ENCODE measurements at regions not wholly inside any gene's neighbourhood (a gene's known extent, or its start where the extent isn't known, plus 50 kb on each side); places are given as distances from the start of the nearest gene placed in this dataset.
"Not testable (repeated sequence)": the region's sequence is repeated elsewhere in the genome, so short reads cannot be mapped to it uniquely, and the experiment has no call there.

DNA sequence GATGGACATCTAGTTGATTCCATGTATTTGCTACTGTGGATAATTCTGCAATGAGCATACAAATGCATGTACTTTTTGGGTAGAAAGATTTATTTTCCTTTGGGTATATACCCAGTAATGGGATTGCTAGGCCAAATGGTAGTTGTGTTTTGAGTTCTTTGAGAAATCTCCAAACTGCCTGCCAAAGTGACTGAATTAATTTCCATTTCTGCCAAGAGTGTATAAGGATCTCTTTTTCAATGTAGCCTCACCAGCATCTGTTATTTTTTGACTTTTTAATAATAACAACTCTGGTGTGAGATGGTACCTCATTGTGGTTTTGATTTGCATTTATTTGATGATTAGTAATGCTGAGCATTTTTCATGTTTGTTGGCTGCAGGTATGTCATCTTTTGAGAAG is 435.0 kb upstream of the CBLB start:
- no peaks in the 10 kb centered on the region for H3K27me3 ChIP-seq (ENCODE audit: insufficient read depth, low read length, poor library complexity)
- TF ChIP-seq, protein P1, sequence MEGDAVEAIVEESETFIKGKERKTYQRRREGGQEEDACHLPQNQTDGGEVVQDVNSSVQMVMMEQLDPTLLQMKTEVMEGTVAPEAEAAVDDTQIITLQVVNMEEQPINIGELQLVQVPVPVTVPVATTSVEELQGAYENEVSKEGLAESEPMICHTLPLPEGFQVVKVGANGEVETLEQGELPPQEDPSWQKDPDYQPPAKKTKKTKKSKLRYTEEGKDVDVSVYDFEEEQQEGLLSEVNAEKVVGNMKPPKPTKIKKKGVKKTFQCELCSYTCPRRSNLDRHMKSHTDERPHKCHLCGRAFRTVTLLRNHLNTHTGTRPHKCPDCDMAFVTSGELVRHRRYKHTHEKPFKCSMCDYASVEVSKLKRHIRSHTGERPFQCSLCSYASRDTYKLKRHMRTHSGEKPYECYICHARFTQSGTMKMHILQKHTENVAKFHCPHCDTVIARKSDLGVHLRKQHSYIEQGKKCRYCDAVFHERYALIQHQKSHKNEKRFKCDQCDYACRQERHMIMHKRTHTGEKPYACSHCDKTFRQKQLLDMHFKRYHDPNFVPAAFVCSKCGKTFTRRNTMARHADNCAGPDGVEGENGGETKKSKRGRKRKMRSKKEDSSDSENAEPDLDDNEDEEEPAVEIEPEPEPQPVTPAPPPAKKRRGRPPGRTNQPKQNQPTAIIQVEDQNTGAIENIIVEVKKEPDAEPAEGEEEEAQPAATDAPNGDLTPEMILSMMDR (IDR thresholded peaks at IDR 0.05; ENCODE audit: borderline replicate concordance, extremely low read depth, low read length, poor library complexity, severe bottlenecking) = no peak
- no peak for TF ChIP-seq EZH2 (IDR thresholded peaks at IDR 0.05; ENCODE audit: borderline replicate concordance, low read depth, low read length, severe bottlenecking)
- no peak overlapping the region for H3K4me2 ChIP-seq (ENCODE audit: insufficient read depth, low read length)
- H3K4me1 ChIP-seq (ENCODE audit: insufficient read depth, low read length) = peaks cover 25% of the 10 kb centered on the region
- no peaks in the 10 kb centered on the region for H3K79me2 ChIP-seq (ENCODE audit: insufficient read depth, low read length)
- no peak for DNase-seq
- no peak overlapping the region for H2AFZ ChIP-seq (ENCODE audit: low read depth, low read length)
- H3K4me3 ChIP-seq (ENCODE audit: low read depth in 1 of 2, low read length in 2 of 2) = no peak overlapping the region
- H4K20me1 ChIP-seq (ENCODE audit: insufficient read depth, low read length) = no peaks in the 10 kb centered on the region
- no peaks in the 10 kb centered on the region for H3K9me3 ChIP-seq (ENCODE audit: insufficient read depth, low read length, severe bottlenecking)
- no peaks in the 10 kb centered on the region for H3K36me3 ChIP-seq (ENCODE audit: insufficient read depth, low read length)
- no peak overlapping the region for H3K9ac ChIP-seq (ENCODE audit: low read depth, low read length)
- peak overlapping the region; percentile 76; the same call in 1 of the 2 replicates for H3K27ac ChIP-seq (ENCODE audit: low read length)
- no peak for ATAC-seq (ENCODE audit: insufficient read depth, low read depth)

DNA sequence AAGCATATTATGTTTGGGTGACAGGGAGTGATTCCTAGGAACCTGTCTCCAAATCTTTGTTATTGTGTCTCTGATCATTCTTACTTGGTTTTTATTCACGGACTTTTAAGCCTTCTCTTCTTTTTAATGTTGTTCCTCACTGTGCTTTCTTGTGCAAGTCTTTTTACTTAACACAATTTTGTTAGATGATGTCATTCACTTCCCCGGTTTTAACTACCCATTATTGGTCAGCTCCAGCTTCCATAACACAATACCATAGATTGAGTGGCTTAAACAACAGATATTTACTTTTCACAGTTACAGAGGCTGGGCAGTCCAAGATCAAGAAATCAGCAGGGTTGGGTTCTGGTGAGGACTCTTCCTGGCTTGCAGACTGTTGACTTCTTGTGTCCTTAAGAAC is 436.3 kb upstream of the CBLB start:
- Histone ChIP-seq H4K20me1 (ENCODE audit: insufficient read depth, low read length) (no peaks in the 10 kb centered on the region), H3K36me3 (ENCODE audit: insufficient read depth, low read length) (no peaks in the 10 kb centered on the region), H3K27ac (ENCODE audit: low read length) (no peak overlapping the region), H3K27me3 (ENCODE audit: insufficient read depth, low read length, poor library complexity) (no peaks in the 10 kb centered on the region), H3K9me3 (ENCODE audit: insufficient read depth, low read length, severe bottlenecking) (no peaks in the 10 kb centered on the region), H3K79me2 (ENCODE audit: insufficient read depth, low read length) (no peaks in the 10 kb centered on the region), H3K4me1 (ENCODE audit: insufficient read depth, low read length) (peaks cover 25% of the 10 kb centered on the region), H3K4me2 (ENCODE audit: insufficient read depth, low read length) (no peak overlapping the region), H2AFZ (ENCODE audit: low read depth, low read length) (no peak overlapping the region), H3K9ac (ENCODE audit: low read depth, low read length) (no peak overlapping the region), H3K4me3 (ENCODE audit: low read depth in 1 of 2, low read length in 2 of 2) (no peak overlapping the region)
- DNase-seq = no peak
- TF ChIP-seq, protein P1 (IDR thresholded peaks at IDR 0.05; ENCODE audit: borderline replicate concordance, extremely low read depth, low read length, poor library complexity, severe bottlenecking) = no peak
- no peak for TF ChIP-seq EZH2 (IDR thresholded peaks at IDR 0.05; ENCODE audit: borderline replicate concordance, low read depth, low read length, severe bottlenecking)
- ATAC-seq (ENCODE audit: insufficient read depth, low read depth) = no peak

DNA sequence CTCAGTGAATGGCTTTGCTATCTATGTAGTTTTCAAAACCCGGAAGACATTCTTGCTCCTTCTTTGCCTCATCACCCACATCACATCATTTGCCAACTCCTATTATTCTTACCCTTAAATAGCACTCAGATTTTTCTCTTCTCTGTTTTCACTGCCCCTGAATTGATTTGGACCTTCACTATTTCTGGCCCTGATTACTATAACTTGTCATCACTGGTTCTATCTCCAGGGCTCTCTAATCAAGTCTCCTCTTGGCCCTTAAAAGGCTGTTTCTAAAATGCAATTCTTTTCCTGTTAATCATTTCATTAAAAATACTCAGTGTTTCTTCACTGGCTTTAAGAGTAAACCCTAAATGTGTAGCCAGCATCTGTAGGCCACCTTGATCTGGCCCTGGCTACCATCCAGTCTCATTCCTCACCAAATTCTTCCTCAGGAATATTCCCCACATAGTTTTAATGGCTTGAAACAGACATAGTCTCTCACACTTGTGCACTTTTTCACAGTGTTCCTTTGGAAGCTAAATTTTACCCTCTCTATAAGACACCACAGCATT is 437.1 kb upstream of the CBLB start:
- no peak for TF ChIP-seq EZH2 (IDR thresholded peaks at IDR 0.05; ENCODE audit: borderline replicate concordance, low read depth, low read length, severe bottlenecking)
- TF ChIP-seq, protein P1 (IDR thresholded peaks at IDR 0.05; ENCODE audit: borderline replicate concordance, extremely low read depth, low read length, poor library complexity, severe bottlenecking) = no peak
- DNase-seq (no peak), ATAC-seq (ENCODE audit: insufficient read depth, low read depth) (no peak)
- H2AFZ ChIP-seq (ENCODE audit: low read depth, low read length) = no peak overlapping the region
- H3K4me1 ChIP-seq (ENCODE audit: insufficient read depth, low read length) = peaks cover 25% of the 10 kb centered on the region
- H3K79me2 ChIP-seq (ENCODE audit: insufficient read depth, low read length) = no peaks in the 10 kb centered on the region
- H3K9me3 ChIP-seq (ENCODE audit: insufficient read depth, low read length, severe bottlenecking) = no peaks in the 10 kb centered on the region
- H3K36me3 ChIP-seq (ENCODE audit: insufficient read depth, low read length) = no peaks in the 10 kb centered on the region
- no peak overlapping the region for H3K4me3 ChIP-seq (ENCODE audit: low read depth in 1 of 2, low read length in 2 of 2)
- H3K27ac ChIP-seq (ENCODE audit: low read length) = no peak overlapping the region
- no peak overlapping the region for H3K4me2 ChIP-seq (ENCODE audit: insufficient read depth, low read length)
- H3K9ac ChIP-seq (ENCODE audit: low read depth, low read length) = no peak overlapping the region
- H4K20me1 ChIP-seq (ENCODE audit: insufficient read depth, low read length) = no peaks in the 10 kb centered on the region
- H3K27me3 ChIP-seq (ENCODE audit: insufficient read depth, low read length, poor library complexity) = no peaks in the 10 kb centered on the region

DNA sequence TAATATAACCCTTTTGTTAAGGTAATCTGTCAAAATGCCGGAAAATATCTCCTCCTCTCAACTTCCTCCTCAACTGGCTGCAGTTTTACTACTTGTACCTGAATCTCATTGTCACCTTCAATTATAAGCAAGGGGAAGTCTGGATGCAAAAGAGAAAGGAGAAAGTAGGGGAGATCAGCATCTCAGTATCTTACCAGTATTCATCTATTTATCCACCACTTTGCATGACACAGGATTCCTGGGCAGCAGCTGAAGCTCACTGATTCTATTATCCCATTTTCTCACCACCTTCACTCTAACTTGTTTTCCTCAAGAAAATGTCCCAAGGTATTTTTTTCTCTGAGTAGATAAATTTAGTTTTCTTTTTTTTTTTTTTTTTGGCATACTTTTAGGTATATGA is 440.5 kb upstream of the CBLB start:
- no peaks in the 10 kb centered on the region for H3K79me2 ChIP-seq (ENCODE audit: insufficient read depth, low read length)
- no peak overlapping the region for H3K9ac ChIP-seq (ENCODE audit: low read depth, low read length)
- no peaks in the 10 kb centered on the region for H4K20me1 ChIP-seq (ENCODE audit: insufficient read depth, low read length)
- H3K9me3 ChIP-seq (ENCODE audit: insufficient read depth, low read length, severe bottlenecking) = no peaks in the 10 kb centered on the region
- no peak overlapping the region for H2AFZ ChIP-seq (ENCODE audit: low read depth, low read length)
- DNase-seq (no peak), ATAC-seq (ENCODE audit: insufficient read depth, low read depth) (no peak)
- H3K4me1 ChIP-seq (ENCODE audit: insufficient read depth, low read length) = no peaks in the 10 kb centered on the region
- H3K27ac ChIP-seq (ENCODE audit: low read length) = no peak overlapping the region
- no peak overlapping the region for H3K4me3 ChIP-seq (ENCODE audit: low read depth in 1 of 2, low read length in 2 of 2)
- H3K36me3 ChIP-seq (ENCODE audit: insufficient read depth, low read length) = no peaks in the 10 kb centered on the region
- TF ChIP-seq EZH2 (IDR thresholded peaks at IDR 0.05; ENCODE audit: borderline replicate concordance, low read depth, low read length, severe bottlenecking) = no peak
- TF ChIP-seq, protein P1 (IDR thresholded peaks at IDR 0.05; ENCODE audit: borderline replicate concordance, extremely low read depth, low read length, poor library complexity, severe bottlenecking) = no peak
- H3K4me2 ChIP-seq (ENCODE audit: insufficient read depth, low read length) = no peak overlapping the region
- H3K27me3 ChIP-seq (ENCODE audit: insufficient read depth, low read length, poor library complexity) = no peaks in the 10 kb centered on the region

DNA sequence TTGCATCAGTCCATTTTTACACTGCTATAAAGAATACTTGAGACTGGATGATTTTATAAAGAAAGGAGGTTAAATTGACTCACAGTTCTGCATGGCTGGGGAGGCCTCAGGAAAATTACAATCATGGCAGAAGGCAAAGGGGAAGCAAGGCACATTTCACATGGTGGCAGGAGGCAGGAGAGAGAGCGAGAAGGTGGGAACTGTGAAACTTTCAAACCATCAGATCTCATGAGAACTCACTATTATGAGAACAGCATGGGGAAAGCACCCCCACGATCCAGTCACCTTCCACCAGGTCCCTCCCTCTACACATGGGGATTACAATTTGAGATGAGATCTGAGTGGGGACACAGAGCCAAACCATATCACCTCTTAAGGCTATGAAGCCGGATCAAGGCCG is 441.0 kb upstream of the CBLB start:
- not testable (repeated sequence) for H3K9me3 ChIP-seq (ENCODE audit: insufficient read depth, low read length, severe bottlenecking); H3K9ac ChIP-seq (ENCODE audit: low read depth, low read length); H3K4me2 ChIP-seq (ENCODE audit: insufficient read depth, low read length); H4K20me1 ChIP-seq (ENCODE audit: insufficient read depth, low read length); ATAC-seq (ENCODE audit: insufficient read depth, low read depth); H3K27me3 ChIP-seq (ENCODE audit: insufficient read depth, low read length, poor library complexity); H3K36me3 ChIP-seq (ENCODE audit: insufficient read depth, low read length); H2AFZ ChIP-seq (ENCODE audit: low read depth, low read length); H3K27ac ChIP-seq (ENCODE audit: low read length); DNase-seq; H3K79me2 ChIP-seq (ENCODE audit: insufficient read depth, low read length); H3K4me3 ChIP-seq (ENCODE audit: low read depth in 1 of 2, low read length in 2 of 2); H3K4me1 ChIP-seq (ENCODE audit: insufficient read depth, low read length)
